Epithelial cell of esophagus (primary cell): ENCODE measurements at regions not wholly inside any gene's neighbourhood (a gene's known extent, or its start where the extent isn't known, plus 50 kb on each side); places are given as distances from the start of the nearest gene placed in this dataset.

Experiments
- DNase-seq: peaks from one replicate; pipeline ENCODE4 v3.0.0; 2010; ENCODE audit warnings: low read depth
- H3K4me3 ChIP-seq: 2 replicates; pipeline ENCODE4 v1.5.1; 2011; ENCODE audit warnings: mild to moderate bottlenecking, low read length, control low read depth
- TF ChIP-seq, protein P1 (sequence below): IDR thresholded peaks from 2 replicates; pipeline ENCODE4 v1.5.1; 2011; ENCODE audit warnings: low read depth, mild to moderate bottlenecking, low read length, control low read depth, inconsistent platforms; ENCODE audit not compliant: insufficient read depth; ENCODE audit errors: missing control alignments

DNA sequence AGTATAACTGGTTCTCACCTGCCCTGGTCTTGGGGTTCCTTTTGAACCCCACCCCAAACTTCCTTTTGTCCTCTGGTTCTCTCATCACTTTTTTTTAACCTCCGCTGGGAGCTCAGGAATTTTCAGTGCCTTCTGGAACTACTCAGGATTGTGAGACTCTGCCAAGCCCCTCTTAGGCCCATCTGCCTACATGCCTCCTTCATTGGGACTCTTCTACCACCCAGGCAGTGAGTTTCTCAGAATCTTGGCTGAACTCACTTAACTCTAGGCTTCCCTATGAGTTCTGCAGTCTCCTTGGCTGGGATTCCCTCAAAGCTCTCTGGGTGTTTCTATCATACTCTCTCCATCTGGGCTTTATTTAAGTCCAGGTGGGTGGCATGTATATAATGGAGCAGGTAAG lies 86.3 kb downstream of the MDH1 start:
- H3K4me3 ChIP-seq, result no peak overlapping the region
- TF ChIP-seq, protein P1, sequence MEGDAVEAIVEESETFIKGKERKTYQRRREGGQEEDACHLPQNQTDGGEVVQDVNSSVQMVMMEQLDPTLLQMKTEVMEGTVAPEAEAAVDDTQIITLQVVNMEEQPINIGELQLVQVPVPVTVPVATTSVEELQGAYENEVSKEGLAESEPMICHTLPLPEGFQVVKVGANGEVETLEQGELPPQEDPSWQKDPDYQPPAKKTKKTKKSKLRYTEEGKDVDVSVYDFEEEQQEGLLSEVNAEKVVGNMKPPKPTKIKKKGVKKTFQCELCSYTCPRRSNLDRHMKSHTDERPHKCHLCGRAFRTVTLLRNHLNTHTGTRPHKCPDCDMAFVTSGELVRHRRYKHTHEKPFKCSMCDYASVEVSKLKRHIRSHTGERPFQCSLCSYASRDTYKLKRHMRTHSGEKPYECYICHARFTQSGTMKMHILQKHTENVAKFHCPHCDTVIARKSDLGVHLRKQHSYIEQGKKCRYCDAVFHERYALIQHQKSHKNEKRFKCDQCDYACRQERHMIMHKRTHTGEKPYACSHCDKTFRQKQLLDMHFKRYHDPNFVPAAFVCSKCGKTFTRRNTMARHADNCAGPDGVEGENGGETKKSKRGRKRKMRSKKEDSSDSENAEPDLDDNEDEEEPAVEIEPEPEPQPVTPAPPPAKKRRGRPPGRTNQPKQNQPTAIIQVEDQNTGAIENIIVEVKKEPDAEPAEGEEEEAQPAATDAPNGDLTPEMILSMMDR, result no peak
- no peak for DNase-seq

DNA sequence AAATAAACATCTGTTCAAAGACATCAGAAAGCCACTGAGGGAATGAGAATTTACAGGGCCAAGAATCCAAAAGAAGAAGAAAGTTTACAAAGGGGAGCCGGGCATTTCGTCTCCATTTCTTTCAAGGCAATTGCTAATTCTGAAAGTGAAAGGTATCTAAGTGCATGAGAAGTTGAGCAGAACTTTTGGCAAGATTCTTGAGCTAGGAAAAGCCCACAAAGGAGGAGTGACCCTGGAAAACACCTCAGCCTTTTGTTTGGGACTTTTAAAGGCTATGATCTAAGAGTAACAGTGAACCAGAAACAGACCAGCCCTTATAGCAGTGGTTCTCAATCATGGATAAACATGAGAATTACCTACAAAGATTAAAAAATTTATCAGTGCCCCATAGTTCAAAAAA lies 87.4 kb downstream of the MDH1 start:
- no peak overlapping the region for H3K4me3 ChIP-seq
- no peak for DNase-seq
- TF ChIP-seq, protein P1, result no peak

DNA sequence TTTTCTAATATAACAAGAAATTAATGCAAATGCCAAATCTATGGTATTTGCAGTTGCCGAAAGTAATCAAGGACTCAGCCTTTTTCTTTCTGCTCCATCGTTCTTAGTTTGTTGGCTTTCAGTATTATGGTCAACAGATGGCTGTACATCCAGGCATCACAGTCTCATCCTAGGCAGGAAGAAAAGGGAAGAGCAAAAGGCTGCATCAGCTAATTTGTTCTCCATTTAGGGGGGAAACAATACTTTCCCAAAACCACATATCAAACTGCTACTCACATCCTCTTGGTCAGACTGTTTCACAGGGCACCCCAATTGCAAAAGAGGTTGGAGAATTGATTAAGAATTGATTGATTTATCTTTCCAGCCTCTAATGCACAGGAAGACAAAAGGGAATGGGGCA lies 89.3 kb downstream of the MDH1 start:
- H3K4me3 ChIP-seq, result no peak overlapping the region
- DNase-seq, result no peak
- TF ChIP-seq, protein P1, result no peak

DNA sequence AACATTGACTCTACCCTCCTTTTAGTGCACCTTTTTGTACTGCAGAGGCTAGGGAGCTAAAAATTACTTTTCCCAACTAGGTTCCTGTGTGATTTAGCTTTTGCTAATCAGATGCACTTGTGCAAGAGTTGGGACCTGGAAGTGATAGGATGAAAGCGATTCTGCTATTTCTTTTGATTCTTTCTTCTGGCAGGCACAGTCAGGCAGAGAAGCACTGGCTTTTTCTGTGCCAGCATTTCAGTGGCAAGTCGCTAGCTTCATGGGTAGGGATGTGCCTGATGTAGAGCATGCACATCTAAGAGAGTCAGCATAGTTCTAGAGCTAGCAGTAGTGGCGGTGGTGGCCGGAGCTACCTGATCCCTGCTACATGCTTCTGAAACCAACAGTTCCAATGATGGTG lies 89.8 kb downstream of the MDH1 start:
- DNase-seq, result no peak
- TF ChIP-seq, protein P1, result no peak

DNA sequence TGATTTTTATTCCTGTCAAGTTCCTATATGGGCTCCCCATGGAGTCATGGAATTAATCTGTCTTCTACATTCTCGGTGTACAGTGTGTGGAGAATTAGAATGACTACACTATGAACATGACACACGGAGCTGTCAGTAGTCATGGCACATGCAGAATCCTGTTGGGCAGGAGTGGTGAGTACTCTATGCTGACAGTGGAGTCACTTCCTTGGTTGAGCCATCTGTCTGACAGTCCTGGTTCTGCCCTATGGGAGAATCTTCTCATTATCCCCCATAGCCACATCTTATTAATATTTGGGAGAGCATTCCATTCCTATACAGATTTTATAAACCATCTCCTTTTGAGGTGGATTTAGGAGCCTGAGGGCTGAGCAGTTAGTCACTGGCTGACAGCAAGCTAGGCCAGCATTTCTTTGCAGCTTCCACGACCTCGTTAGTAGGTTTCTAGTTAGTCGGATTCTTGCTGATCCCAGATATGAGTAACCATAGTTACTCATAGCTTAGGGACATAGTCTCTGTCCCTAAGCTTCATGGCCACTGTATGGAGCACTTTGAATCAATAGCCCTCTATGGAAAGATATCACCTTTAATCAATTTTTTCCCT lies 90.6 kb downstream of the MDH1 start:
- DNase-seq, result peak; percentile 96
- TF ChIP-seq, protein P1, result no peak
- no peak overlapping the region for H3K4me3 ChIP-seq

More for the DNA sequence above, 89.8 kb downstream of the MDH1 start:
- no peak overlapping the region for H3K4me3 ChIP-seq

DNA sequence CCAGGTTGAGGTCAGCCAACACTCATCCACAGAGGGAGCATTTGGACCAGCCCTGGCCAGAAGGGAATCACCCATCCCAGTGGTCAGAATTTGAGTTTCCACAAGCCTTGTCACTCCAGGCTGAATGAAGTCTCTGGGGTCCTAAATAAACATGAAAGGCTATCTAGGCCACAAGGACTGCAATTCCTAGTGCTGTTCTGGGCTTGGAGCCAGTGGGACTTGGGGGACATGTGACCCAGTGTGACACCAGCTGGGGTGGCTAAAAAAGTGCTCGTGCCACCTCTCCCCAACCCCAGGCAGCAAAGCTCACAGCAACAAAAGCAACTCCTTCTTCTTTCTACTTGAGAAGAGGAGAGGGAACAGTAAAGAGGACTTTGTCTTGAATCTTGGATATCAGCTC lies 91.7 kb downstream of the MDH1 start:
- no peak for DNase-seq
- no peak overlapping the region for H3K4me3 ChIP-seq
- TF ChIP-seq, protein P1, result no peak

DNA sequence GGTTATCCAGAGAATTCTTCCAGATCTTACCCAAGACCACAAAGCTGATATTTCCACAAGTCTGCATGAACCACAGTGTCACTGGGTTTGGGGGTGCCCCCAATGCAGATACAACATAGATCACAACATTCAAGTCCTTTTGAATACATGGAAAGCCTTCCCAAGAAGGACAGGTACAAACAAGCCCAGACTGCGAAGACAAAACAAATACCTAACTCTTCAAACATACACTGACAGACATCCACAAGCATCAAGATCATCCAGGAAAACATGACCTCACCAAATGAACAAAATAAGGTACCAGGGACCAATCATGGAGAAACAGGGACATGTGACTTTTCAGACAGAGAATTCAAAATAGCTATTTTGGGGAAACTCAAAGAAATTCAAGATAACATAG lies 93.1 kb downstream of the MDH1 start:
- DNase-seq, result peak; percentile 84
- TF ChIP-seq, protein P1, result no peak
- H3K4me3 ChIP-seq, result no peak overlapping the region
